Muscle layer of colon (tissue), 2 donors: ENCODE measurements at regions not wholly inside any gene's neighbourhood (a gene's known extent, or its start where the extent isn't known, plus 50 kb on each side); places are given as distances from the start of the nearest gene placed in this dataset.

Experiments used
- H3K27ac ChIP-seq: one replicate; pipeline ENCODE4 v1.7.0; 2013; ENCODE audit warnings: low read depth, mild to moderate bottlenecking, low read length, moderate library complexity
- H3K27me3 ChIP-seq, 2 donors: one replicate each; pipeline ENCODE4 v1.7.0; 2013; ENCODE audit warnings: low read length in 2 of 2, mild to moderate bottlenecking in 2 of 2; ENCODE audit not compliant: insufficient read depth in 2 of 2, control insufficient read depth in 1 of 2
- H3K36me3 ChIP-seq: one replicate; pipeline ENCODE4 v1.7.0; 2013; ENCODE audit warnings: mild to moderate bottlenecking, low read length; ENCODE audit not compliant: insufficient read depth
- H3K4me1 ChIP-seq: one replicate; pipeline ENCODE4 v1.7.0; 2013; ENCODE audit warnings: mild to moderate bottlenecking, low read length; ENCODE audit not compliant: insufficient read depth
- H3K4me3 ChIP-seq, 2 donors: one replicate each; pipeline ENCODE4 v1.7.0; 2013; ENCODE audit warnings: low read length in 2 of 2, low read depth in 1 of 2, mild to moderate bottlenecking in 1 of 2, moderate library complexity in 1 of 2
- H3K9ac ChIP-seq: one replicate; pipeline ENCODE4 v1.7.0; 2013; ENCODE audit warnings: low read length
- H3K9me3 ChIP-seq: one replicate; pipeline ENCODE4 v1.7.0; 2013; ENCODE audit warnings: mild to moderate bottlenecking, low read length
- donor health status: abdominal sarcoma.
- donor health status: Adenocarcinoma of cecum.

GRCh38 chr2:121862286-121862685 is 106.8 kb downstream of the TSN start:
- H3K4me3 ChIP-seq = no peak overlapping the region
- no peaks in the 10 kb centered on the region for H3K27me3 ChIP-seq
- H3K9ac ChIP-seq = no peak overlapping the region
- no peak overlapping the region for H3K27ac ChIP-seq
- no peaks in the 10 kb centered on the region for H3K36me3 ChIP-seq
- H3K9me3 ChIP-seq = no peaks in the 10 kb centered on the region
- no peaks in the 10 kb centered on the region for H3K4me1 ChIP-seq

GRCh38 chr2:121865914-121866313 is 110.5 kb downstream of the TSN start:
- H3K4me3 ChIP-seq = no peak overlapping the region
- no peak overlapping the region for H3K27ac ChIP-seq
- H3K9me3 ChIP-seq = no peaks in the 10 kb centered on the region
- no peaks in the 10 kb centered on the region for H3K36me3 ChIP-seq
- H3K4me1 ChIP-seq = no peaks in the 10 kb centered on the region
- H3K27me3 ChIP-seq = no peaks in the 10 kb centered on the region
- no peak overlapping the region for H3K9ac ChIP-seq

- no peaks in the 10 kb centered on the region for H3K36me3 ChIP-seq
- H3K9me3 ChIP-seq = no peaks in the 10 kb centered on the region
- H3K4me3 ChIP-seq = no peak overlapping the region
- no peaks in the 10 kb centered on the region for H3K4me1 ChIP-seq
- no peaks in the 10 kb centered on the region for H3K27me3 ChIP-seq
- H3K27ac ChIP-seq = no peak overlapping the region
- H3K9ac ChIP-seq = no peak overlapping the region
Observed at GRCh38 chr2:121866789-121867188, 111.3 kb downstream of the TSN start.

- H3K27me3 ChIP-seq = no peaks in the 10 kb centered on the region
- no peaks in the 10 kb centered on the region for H3K9me3 ChIP-seq
- no peaks in the 10 kb centered on the region for H3K4me1 ChIP-seq
- H3K27ac ChIP-seq = no peak overlapping the region
- H3K9ac ChIP-seq = no peak overlapping the region
- no peak overlapping the region for H3K4me3 ChIP-seq
- H3K36me3 ChIP-seq = no peaks in the 10 kb centered on the region
Observed at GRCh38 chr2:121868652-121869051, 113.2 kb downstream of the TSN start.

- H3K9ac ChIP-seq = no peak overlapping the region
- no peaks in the 10 kb centered on the region for H3K36me3 ChIP-seq
- no peak overlapping the region for H3K27ac ChIP-seq
- H3K4me3 ChIP-seq = no peak overlapping the region
- no peaks in the 10 kb centered on the region for H3K9me3 ChIP-seq
- H3K27me3 ChIP-seq = no peaks in the 10 kb centered on the region
- H3K4me1 ChIP-seq = no peaks in the 10 kb centered on the region
Observed at GRCh38 chr2:121869363-121869762, 113.9 kb downstream of the TSN start.

- no peak overlapping the region for H3K27ac ChIP-seq
- no peaks in the 10 kb centered on the region for H3K27me3 ChIP-seq
- no peaks in the 10 kb centered on the region for H3K4me1 ChIP-seq
- H3K4me3 ChIP-seq = no peak overlapping the region
- H3K36me3 ChIP-seq = no peaks in the 10 kb centered on the region
- H3K9ac ChIP-seq = no peak overlapping the region
- no peaks in the 10 kb centered on the region for H3K9me3 ChIP-seq
Observed at GRCh38 chr2:121869873-121870272, 114.4 kb downstream of the TSN start.

GRCh38 chr2:121872651-121873050 is 117.2 kb downstream of the TSN start:
- Histone ChIP-seq H3K36me3 (no peaks in the 10 kb centered on the region), H3K27ac (no peak overlapping the region), H3K9me3 (no peaks in the 10 kb centered on the region), H3K4me1 (no peaks in the 10 kb centered on the region), H3K4me3 (no peak overlapping the region), H3K27me3 (no peaks in the 10 kb centered on the region), H3K9ac (no peak overlapping the region)

GRCh38 chr2:121873864-121874263 is 118.4 kb downstream of the TSN start:
- H3K27me3 ChIP-seq = no peaks in the 10 kb centered on the region
- H3K27ac ChIP-seq = no peak overlapping the region

GRCh38 chr2:121875585-121876185 is 120.2 kb downstream of the TSN start:
- Histone ChIP-seq H3K27ac (no peak overlapping the region), H3K27me3 (no peaks in the 10 kb centered on the region), H3K36me3 (no peaks in the 10 kb centered on the region), H3K9ac (no peak overlapping the region), H3K4me3 (no peak overlapping the region), H3K9me3 (no peaks in the 10 kb centered on the region), H3K4me1 (no peaks in the 10 kb centered on the region)

More at GRCh38 chr2:121873864-121874263, 118.4 kb downstream of the TSN start:
- Histone ChIP-seq H3K4me1 (no peaks in the 10 kb centered on the region), H3K9me3 (no peaks in the 10 kb centered on the region), H3K36me3 (no peaks in the 10 kb centered on the region), H3K4me3 (no peak overlapping the region), H3K9ac (no peak overlapping the region)

GRCh38 chr2:121877366-121877765 is 121.9 kb downstream of the TSN start:
- Histone ChIP-seq H3K4me1 (no peaks in the 10 kb centered on the region), H3K27me3 (no peaks in the 10 kb centered on the region), H3K4me3 (no peak overlapping the region), H3K9me3 (no peaks in the 10 kb centered on the region), H3K27ac (no peak overlapping the region), H3K9ac (no peak overlapping the region), H3K36me3 (no peaks in the 10 kb centered on the region)

- H3K36me3 ChIP-seq = no peaks in the 10 kb centered on the region
- no peak overlapping the region for H3K9ac ChIP-seq
- H3K9me3 ChIP-seq = no peaks in the 10 kb centered on the region
- H3K27me3 ChIP-seq = no peaks in the 10 kb centered on the region
- H3K27ac ChIP-seq = no peak overlapping the region
- no peak overlapping the region for H3K4me3 ChIP-seq
- H3K4me1 ChIP-seq = no peaks in the 10 kb centered on the region
Observed at GRCh38 chr2:121880283-121880682, 124.8 kb downstream of the TSN start.

- Histone ChIP-seq H3K9me3 (no peaks in the 10 kb centered on the region), H3K27me3 (no peaks in the 10 kb centered on the region), H3K27ac (no peak overlapping the region), H3K4me1 (no peaks in the 10 kb centered on the region), H3K36me3 (no peaks in the 10 kb centered on the region), H3K4me3 (no peak overlapping the region), H3K9ac (no peak overlapping the region)
Observed at GRCh38 chr2:121881038-121881437, 125.6 kb downstream of the TSN start.
